ENCODE measurements at regions not wholly inside any gene's neighbourhood (a gene's known extent, or its start where the extent isn't known, plus 50 kb on each side); places are given as distances from the start of the nearest gene placed in this dataset.

DNA sequence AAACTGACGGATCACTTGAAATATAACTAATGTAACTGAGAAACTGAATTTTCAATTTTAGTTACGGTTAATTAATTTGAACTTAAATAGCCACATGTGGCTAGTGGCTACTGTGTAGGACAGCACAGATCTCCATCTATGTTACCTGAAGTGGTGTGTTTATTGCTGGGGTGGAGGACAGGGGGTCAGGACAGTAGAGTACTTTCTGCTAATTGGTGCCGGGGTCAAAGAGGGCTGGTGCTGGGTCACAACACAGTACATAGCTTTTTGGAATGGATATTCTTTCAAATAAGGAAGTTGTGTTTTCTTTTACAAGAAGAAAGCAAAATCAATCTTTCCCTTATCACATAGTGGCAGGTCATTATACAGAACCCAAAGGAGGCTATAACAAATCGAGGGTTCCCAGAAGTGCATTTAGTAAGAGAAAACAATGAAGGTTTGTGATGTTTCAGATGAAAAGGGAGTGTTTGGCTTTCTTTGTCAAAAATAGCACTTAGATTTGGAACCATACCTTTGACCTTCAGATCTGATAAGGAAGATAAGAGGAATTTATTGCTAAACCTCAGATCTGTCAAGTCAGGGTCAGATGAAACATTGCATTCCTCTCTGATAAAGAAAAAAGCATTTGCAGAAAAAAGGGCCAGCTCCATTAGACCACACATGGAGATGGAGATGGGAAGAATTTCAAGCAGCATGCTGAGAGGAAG, 384.5 kb downstream of the AASDHPPT start:
- TF ChIP-seq, protein P1, sequence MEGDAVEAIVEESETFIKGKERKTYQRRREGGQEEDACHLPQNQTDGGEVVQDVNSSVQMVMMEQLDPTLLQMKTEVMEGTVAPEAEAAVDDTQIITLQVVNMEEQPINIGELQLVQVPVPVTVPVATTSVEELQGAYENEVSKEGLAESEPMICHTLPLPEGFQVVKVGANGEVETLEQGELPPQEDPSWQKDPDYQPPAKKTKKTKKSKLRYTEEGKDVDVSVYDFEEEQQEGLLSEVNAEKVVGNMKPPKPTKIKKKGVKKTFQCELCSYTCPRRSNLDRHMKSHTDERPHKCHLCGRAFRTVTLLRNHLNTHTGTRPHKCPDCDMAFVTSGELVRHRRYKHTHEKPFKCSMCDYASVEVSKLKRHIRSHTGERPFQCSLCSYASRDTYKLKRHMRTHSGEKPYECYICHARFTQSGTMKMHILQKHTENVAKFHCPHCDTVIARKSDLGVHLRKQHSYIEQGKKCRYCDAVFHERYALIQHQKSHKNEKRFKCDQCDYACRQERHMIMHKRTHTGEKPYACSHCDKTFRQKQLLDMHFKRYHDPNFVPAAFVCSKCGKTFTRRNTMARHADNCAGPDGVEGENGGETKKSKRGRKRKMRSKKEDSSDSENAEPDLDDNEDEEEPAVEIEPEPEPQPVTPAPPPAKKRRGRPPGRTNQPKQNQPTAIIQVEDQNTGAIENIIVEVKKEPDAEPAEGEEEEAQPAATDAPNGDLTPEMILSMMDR (IDR thresholded peaks at IDR 0.05; ENCODE audit: low read depth, low read length), result no peak
- no peak for TF ChIP-seq POLR2A (IDR thresholded peaks at IDR 0.05; ENCODE audit: extremely low read depth, insufficient read length)
- TF ChIP-seq MYC (IDR thresholded peaks at IDR 0.05; ENCODE audit: low read depth, low read length), result no peak
